ENCODE measurements at regions not wholly inside any gene's neighbourhood (a gene's known extent, or its start where the extent isn't known, plus 50 kb on each side); places are given as distances from the start of the nearest gene placed in this dataset.

DNA sequence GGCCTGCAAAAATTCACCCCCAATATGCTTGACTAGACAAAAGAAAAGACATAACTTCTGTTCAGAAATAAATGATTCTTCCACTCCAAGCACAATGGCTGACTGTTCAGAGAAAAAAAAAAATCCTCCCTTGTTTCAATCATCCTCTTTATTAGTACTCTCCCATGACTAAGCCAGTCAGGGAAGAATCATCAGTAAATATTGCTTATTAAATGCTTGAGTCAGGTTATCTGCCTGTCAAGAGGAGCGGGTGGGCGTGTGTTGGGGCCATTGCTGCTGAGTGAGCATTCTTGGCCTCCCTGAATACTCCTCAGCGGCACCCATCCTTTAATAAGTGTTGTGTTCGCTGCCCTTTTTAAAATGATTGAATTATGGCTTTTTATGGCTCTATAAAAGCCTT lies 1334.8 kb upstream of the CELF4 start:
- DNase-seq (ENCODE audit: low read depth), result no peak

DNA sequence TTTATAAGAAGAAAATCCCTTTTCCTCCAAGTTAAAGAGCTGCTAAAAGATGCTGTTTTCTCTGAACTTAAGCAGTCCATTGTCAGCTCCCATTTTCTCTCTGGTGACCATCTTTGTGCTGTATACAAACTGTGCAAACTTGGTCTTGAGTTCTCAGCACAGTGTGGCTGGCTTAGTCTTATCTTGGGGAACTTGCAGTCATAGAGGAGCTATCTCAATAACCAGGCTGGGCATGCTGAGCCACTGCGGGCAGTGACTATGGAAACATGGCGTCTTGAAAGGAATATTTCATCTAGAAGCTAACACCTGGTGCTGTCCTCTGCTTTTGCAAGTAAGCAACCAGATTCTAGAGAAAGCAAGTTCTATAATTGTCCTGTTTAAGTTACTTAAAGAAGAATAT lies 1334.4 kb upstream of the CELF4 start:
- no peak for DNase-seq (ENCODE audit: low read depth)

DNA sequence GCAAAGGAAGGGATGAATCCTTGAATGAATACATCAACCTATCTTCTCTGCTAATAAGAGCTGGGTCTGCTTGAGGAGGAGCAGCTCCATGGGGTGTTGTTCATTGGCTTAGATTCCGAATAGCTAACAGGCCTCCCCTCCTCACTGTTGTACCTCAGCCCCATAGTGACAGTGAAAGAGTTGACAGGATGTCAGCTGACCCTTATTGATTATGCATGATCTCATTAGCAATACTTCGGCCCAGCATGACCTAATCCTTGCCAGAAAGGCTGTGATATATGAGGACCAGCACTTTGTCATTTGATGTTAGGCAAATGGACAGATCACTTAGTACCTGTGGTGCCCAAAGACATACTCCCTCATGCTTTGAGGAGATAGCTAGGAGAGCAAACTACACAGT lies 1333.7 kb upstream of the CELF4 start:
- DNase-seq (ENCODE audit: low read depth), result no peak

DNA sequence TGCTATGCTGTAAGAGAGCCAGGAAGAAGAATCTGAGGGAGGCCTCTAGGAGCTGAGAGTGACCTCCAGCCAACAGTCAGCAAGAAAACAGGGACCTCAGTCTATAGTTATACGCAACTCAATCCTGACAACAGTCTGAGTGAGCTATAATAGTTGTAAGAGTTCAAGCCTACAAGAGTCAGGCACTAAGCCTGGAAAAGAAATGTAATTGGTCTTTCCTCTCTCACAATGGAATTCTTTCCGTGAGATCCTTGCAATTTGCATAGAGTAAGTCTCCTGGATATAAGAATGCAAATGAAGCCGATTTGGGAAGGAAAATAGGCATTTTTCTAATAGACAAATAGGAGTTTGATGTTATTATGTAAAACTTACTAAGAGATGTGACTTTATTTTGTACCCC lies 1332.6 kb upstream of the CELF4 start:
- DNase-seq (ENCODE audit: low read depth), result no peak

DNA sequence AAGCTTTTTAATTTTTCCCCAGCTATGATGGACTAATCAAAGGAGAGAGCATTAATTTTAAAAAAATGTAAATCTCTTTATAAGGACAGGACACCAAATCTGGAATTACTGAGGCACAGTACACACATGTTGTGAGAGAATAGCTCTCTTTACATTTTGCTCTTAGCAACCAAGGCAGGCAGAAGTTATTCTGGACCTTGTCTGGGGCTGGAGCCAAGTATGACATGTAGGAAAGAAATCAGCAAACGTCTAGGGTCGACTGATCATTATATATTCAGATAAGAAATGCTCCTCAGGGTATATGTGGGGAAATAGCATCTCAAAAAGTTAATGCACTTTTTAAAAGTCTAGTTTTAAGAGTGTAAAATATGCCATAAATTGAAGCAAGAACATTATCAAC lies 1330.0 kb upstream of the CELF4 start:
- DNase-seq (ENCODE audit: low read depth), result no peak

DNA sequence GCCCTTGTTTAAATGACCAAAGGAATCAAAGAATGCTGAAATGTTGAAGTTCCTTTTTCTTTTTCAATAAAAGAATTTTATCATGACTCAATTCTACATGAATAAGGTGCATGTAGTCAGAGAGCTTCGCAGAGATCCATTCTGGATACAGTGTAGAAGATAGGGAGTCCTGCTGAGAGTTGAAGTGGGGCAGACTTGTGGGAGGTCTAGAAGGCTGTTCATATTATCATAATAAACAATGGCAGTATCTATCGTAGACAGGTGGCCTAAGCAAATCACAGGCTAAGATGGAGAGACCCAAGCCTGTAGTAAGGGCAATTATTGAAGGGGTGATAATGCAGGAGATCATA lies 1322.0 kb upstream of the CELF4 start:
- DNase-seq (ENCODE audit: low read depth), result no peak

DNA sequence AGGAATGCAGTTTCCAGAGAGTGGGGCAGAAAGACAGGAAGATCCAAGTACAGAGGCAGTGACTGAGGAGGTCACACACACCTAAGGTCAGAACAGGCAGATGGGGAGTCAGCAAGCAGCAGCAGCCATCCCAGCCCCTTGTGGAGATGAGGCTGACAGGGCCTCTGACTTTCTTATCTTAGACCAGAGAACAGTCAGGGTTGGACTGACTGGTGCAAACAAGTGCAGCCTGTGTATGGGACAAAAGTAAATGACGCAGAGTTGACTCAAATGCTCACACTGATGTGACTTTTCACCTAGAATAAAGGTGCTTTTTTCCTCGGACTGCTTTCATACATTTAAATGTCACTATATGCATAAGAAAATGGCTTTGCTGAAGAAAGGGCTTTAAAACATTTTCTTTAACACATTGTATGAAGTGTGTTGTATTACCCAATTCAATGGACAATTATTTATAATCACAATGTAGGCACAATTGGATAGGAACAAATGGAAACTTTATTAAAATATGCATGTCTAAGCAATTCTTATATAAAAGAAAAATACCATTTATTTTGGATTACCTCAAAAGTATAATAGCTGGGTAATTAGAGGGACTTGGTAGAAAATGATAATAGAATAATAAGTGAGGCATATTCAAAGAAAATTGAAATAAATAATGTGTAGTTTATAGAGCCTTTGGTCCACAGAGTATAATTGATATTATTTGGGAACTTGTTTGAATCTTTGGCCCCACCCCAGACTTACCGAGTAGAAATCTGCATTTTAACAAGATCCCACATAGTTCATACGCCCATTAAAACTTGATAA lies 1321.5 kb upstream of the CELF4 start:
- DNase-seq (ENCODE audit: low read depth), result no peak

DNA sequence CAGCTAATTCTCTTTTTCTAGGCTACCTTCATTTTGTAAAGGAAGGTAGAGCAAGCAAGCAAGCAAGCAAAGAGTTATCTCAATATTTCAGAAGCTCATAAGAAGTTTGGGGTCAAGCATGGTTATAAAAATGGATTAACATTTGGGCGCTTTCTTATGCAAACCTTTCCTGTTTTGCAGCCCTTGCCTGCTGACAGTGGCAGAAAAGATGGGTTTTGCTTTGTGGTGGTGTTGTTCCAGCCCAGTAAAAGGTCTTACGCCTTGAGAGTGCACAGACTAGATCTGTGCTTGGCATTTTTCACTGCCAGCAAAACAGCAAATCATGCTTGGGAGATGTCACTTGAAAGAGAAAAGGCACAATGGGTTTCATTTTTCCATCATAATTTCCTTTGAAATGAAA lies 1320.6 kb upstream of the CELF4 start:
- no peak for DNase-seq (ENCODE audit: low read depth)

DNA sequence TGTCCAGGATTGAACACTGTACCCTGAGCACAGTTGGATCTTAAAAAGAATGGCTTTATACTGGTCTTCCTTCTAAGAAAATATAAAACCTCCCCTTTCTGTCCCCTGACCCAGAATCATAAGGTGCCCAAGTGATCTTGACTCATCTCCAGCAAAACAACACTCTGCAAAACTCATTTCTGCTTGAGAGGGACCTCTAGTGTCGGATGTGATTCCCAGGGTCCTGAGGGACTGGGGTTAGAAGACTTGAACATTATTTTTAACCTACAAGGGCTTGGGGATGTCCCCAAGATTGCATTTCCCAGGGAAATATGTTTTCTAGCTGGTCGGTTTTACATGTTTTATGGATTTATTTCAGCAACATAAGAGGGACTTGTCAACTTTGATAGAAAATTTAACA lies 1318.5 kb upstream of the CELF4 start:
- no peak for DNase-seq (ENCODE audit: low read depth)

DNA sequence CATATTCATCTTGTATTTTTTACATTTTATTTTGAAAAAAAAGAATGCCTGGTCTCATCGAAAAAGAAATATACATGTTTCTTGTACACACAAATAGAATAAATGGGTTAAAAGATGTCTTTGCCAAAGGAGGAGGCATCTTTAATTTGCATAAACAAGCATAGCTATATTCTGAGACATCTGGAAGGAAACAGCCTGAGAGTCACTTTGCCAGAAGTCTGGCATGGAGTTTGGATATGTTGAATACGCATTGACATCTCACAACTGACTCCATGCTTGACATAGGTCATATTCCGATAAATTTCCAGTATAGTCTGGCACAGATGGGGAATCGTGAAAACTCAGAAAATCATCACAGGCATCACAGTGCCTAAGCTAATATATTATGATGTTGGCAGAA lies 1317.5 kb upstream of the CELF4 start:
- DNase-seq (ENCODE audit: low read depth), result no peak

DNA sequence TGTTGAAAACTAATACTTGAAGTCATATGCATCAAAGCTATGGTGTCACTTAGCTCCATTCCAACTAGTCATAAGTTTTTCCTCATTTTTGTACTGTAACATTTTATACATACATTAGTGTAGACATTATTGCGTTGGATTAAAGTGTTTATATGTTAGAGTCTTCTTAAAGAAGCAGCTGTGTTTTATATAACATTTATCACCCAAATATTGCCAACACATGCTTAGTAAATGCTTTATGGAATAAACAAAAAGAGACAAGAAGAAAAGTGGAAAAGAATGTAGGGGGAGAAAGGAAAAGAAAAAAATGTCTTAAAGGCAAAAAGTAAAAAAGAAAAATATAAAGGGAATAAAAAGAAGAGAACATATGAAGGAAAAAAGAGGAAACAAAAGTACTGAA lies 1314.3 kb upstream of the CELF4 start:
- no peak for DNase-seq (ENCODE audit: low read depth)

DNA sequence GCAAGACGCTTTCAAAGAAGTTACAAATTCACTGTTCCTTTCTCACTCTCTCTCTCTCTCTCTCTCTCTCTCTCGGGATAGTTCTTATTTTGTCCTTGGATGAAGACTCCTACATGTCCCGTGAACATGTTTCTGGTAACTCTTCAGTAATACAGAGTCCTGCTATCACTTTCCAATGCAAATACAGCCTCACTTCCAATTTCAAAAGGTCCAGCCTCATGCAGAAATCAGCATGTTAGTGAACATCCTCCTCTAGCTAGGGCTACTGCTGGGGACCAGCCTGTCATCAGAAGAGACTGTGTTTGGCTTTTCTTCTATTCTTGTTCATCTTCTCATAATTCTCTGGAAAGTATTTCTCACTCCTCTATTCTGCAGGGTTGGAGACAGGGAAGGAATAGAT lies 1306.7 kb upstream of the CELF4 start:
- DNase-seq (ENCODE audit: low read depth), result no peak

DNA sequence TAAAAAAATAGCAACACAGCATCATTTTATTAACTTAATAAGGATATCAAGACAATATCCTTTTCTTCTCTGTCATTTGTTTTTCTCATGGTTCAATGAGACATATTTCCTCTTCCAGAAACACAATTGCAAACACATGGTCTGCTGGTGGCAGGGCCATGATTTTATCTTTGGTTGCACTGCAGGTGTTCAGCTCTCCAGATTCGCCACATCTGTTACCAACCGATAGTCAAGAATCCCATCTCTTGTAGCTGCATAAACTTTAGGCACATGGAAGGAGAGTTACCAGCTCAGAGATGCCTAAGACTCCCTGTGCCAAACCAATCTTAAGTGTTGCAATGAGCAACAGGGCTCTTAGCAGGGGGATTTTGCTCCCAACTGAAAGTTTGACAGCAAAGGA lies 1303.2 kb upstream of the CELF4 start:
- DNase-seq (ENCODE audit: low read depth), result no peak

DNA sequence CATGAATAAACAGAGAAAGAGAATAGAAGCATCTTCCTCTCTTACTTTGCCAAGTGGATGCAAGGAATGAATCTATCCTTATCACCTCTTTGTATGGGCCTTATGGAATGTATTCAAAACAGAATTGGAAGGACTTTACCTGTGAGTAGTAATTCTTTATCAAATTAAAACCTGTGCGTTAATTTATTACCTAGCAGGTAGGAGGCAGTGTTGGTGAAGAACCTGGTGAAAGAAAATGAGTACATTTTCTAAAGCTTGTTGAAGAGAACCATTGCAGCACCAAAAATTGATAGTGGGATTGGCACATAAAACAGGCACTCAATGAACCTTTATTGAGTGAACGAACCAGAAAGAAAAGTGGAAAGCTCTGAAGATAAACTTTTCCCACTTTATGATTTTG lies 1302.1 kb upstream of the CELF4 start:
- DNase-seq (ENCODE audit: low read depth), result no peak

DNA sequence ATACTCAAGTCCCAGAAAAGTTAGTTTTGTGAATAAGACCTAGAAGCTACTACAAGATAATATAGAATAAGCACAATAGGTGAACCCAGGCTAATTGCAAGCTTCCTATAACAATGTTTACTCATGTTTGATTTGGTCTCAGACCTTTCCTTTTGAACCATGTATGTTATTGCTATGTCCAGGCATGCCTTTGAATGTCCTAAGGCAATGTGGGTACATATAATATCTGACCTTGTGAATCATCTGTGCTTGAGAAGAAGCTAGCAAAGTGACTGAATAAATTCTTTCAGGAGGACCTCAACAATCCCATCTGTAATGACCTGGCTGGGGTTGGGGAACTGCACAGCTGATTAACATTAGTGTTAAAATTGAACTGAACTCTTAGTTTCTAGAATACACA lies 1285.9 kb upstream of the CELF4 start:
- no peak for DNase-seq (ENCODE audit: low read depth)

DNA sequence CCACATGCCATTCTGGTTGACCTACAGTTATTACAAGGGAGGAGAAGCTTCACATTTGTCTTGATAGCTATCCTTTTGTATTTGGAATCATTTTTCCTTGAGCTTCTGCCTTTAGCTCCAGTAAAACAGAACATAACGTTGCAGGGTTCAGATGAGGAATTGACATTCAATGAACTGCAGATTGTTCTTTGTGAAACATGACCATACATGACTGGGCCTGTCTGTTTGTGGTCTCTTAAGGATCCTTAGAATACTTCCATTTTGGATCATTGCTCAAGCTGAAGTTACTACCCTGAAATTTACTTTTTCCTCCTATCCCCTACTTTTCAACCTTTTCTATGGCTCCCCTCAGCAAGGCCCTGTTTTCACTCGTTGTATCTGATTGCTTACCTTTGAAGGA lies 1281.7 kb upstream of the CELF4 start:
- DNase-seq (ENCODE audit: low read depth), result no peak

DNA sequence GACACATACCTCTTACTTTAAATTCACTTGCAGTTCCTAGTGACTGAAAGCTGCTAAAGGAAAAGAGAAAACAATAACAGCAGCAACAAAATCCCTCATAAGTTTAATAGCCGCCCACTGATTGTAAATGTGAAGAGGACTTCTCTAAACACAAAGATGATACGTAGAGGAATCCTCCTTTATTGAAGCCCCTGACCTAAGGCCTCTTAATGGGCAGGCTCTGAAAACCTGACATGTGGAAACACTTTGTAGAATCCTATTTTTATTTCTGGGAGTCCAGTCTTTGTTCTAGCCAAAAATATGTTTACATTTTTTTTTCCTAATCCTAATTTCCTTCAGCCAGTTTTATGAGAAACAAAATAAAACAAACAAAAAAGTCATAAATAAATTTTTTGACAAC lies 1277.7 kb upstream of the CELF4 start:
- DNase-seq (ENCODE audit: low read depth), result no peak

DNA sequence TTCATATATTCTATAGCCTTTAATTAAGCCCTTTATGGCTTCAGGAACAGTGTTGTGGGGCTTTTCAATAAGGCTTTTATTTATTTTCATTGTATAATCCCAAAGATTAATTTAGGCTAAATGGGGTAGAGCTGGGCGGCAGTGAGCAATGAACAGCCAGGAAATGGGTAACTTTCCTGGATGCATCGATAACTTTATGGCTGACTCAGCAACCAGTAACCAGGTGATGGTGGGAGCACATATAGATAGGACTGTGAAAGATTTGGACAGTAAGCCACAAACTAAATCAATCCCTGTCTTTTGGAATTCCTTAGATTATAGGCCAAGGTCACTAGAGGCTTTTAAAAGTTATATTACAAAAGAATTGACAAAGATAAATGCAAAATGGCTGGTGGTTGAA lies 1260.6 kb upstream of the CELF4 start:
- no peak for DNase-seq (ENCODE audit: low read depth)

DNA sequence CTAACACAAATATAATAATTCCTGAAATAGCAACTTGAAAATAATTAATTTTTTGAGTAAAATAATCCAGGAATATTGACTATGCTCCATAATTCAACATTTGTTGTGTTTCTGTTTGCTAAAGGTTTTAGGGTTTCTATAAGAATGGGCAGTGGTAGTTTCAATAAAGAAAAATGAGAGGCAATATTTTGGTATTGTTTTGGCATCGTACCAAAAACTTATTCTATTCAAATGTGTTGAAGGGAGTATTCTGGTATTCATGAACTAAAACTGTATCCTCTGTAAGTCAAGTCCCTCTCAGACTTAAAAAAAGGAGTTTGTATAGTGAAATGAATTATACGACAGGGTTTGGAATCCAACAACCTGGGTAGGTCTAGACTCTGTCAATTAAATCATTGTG lies 1245.6 kb upstream of the CELF4 start:
- no peak for DNase-seq (ENCODE audit: low read depth)

DNA sequence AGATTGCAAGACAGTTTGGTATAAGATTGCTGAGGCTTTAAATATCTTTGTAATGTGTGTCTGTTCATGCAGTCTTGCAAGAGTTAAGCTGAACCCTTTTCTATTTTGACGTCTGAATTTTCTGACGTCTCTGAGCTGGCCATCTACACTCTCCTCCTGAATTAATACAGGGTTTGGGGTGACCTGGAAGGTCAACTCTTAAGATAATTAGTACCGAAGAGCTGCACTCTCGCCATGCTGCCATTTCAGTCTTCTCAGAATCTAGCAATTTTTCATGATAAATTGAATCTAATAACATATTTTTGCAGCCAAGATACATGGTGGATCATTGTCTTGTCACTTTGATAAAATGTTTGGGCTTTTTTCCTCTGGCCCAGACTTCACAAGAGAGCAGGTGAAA lies 1245.2 kb upstream of the CELF4 start:
- DNase-seq (ENCODE audit: low read depth), result no peak

DNA sequence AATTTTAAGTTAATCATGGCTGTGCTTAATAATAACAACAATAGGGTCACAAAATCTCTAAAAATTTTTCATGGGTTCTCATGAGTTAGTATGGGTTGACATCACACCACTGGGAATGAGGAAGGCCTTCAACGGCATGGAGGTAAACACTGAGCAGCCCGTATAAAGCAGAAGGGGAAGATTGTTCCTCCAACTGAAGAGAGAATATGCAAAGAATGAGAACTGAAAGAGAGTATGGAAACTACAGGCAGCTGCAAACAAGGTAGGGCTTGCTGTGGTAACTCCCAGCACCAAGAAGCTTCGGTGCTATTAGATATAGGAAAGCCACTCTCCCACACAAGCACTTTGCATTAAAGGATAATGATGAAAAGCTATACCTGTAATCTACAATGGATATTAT lies 1242.3 kb upstream of the CELF4 start:
- DNase-seq (ENCODE audit: low read depth), result no peak

DNA sequence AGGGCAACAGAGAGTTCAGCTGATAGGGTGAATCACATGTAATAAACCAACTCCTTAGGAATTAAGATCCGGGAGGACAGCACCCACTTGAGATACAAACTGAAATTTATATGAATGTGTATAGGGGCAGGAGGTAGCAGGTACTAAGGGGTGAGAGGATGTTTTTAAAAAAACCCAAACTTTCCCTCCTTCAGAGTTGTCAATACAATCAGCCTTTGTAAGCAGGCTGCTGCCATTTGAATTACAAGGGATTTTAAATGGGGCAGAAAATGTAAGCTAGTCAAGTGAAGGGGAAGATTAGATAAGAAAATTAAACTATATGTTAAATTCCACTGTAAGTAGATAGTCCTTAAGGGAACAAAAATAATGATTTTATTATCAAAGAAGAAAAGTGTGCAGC lies 1239.7 kb upstream of the CELF4 start:
- DNase-seq (ENCODE audit: low read depth), result no peak

DNA sequence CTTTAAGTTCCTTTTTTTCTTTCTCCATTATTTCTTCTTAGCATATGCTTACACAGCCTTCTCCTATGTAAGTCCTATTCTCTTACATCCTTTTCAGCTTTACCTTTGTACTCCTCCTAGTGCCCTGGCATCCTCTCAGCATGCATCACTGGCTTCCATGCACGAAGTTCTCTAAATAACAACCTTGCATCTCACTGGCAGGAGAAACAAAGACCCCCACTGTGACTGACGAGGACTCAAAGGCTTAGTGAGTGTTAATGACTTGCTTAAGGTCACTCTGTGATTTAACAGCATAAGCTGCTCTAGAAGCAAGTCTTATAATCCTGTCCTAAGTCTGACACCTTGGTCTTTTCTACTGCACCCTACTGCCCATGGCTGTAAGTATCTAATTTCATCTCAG lies 1236.0 kb upstream of the CELF4 start:
- no peak for DNase-seq (ENCODE audit: low read depth)

DNA sequence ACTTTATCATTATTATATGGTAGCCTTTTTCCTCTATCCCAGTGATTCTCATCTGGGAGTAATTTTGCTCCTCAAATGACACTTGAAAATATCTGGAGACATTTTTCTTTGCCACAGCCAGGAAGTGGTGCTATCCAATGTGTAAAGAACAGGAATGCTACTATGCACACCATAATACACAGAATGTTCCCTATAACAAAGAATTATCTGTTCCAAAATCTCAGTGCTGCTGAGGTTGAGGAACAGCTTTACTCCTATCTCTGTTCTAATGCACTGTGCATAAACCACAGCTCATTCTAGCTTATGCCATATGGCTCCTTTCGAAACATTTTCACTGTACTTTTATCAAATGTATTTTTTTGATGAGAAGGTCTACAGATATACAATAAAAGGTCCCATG lies 1231.2 kb upstream of the CELF4 start:
- DNase-seq (ENCODE audit: low read depth), result no peak

DNA sequence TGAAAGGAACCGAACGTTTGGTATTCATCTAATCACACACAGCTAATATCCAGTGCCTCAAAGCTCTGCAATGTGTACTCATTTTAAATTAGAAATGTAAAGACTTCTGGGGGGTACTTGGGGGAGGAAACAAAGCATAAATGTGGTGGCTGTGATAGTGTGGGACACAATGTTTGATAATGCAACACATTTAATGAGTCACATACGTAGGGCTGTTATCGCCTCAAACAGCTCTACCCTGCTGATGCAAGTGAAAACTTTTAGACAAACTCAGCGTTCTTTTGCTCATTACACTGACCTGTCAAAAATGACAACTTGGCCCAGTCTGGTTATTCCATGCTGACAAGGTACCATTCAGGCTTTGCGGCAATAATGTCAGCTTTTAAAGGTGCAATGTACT lies 1227.1 kb upstream of the CELF4 start:
- no peak for DNase-seq (ENCODE audit: low read depth)
